ENCODE measurements at regions not wholly inside any gene's neighbourhood (a gene's known extent, or its start where the extent isn't known, plus 50 kb on each side); places are given as distances from the start of the nearest gene placed in this dataset.

- peak; percentile 27 for DNase-seq
Observed at GRCh38 chr12:118866346-118866745, 115.0 kb upstream of the SRRM4 start.

DNA sequence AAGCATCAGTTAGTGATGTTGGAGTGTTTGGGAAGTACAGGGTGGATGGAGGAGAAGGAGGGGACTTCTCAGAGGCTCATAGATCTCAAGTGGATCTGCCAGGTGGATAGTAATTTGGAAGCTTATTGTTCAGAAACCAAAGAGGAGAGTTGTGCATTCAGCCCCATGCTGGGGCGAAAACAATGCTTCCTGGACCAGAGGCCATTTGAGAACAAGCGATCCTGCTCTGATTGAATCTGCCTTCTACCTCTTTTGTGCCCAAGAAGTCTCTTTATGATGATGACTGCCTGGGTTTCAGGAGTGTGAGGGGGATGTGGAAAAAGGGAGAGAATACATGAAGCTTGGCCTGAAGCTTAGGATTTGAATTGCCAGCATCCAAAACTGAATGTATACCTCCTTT is 110.8 kb upstream of the SRRM4 start:
- no peak for DNase-seq

- peak; percentile 40 for DNase-seq
Observed at GRCh38 chr12:118874698-118875548, 106.4 kb upstream of the SRRM4 start.

DNA sequence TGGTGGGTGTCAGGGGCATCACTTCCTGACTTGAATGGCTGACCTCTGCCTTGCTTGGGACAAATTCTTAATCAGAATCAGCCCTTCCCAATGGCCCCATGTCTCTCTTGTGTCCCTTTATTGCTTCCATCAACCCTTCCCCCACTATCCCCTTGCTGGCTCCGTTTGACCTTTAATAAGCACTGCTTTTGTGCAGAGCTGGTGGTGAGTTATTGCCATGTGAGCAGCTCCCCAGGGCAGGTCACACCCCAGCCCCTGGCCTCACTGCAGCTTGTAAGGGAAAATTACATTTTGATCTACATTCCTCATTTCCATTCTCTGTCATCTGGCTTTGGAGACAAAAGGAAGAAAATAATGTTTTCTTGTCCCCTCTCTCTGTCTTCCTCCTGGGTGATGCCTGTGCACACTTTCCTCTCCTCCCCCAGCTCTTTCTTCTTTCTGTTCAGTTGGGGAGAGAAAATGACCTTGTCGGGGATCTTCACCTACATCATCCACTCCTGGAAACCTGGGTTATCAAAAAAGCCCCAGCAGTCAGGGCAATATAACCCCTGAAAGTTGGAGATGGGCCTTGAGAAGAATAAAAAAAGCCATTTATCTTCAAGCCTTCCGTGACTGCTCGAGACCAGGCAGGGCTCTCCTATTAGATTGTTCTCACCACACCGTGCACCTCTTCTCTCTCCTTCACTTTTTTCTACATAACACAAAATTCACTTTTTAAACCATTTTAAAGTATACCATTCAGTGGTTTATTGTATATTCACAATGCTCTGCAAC is 100.4 kb upstream of the SRRM4 start:
- DNase-seq = peak; percentile 66

DNA sequence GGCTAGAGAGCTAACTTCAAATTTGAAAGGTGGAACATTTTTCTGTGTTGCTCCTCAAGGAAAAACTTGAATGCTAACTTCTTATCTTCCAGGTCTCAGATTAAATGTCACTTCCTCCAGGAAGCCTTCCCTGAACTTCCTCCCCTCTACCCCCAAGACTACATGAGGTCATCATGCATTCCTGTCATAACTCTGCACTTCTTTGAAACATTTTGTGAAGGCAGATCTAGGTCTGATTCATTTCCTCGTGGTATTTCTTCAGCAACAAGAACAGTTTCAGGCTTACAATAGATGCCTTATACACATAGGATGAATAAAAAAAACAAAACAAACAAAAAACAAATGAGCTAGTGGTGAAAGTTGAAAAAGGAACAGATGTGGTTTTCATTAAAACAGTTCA is 97.1 kb upstream of the SRRM4 start:
- DNase-seq = no peak

DNA sequence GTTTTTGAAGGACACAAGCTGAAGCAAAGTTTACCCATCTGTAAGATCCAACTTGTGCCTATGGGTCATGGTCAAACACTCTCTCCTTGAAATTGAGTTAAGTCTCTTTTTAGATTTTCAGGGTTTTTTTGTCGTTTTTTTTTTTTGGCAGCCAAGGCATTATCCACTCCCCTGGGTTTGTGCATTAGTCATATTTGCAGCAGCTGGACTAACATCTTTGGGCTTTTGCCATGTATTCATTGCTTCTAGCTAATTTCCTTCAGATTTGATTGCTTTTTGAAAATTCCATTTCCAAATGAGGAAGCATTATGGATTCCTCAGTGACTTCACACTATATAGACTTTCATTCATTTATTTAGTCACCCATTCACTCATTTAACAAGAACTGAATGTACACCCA is 80.3 kb upstream of the SRRM4 start:
- no peak for DNase-seq

GRCh38 chr12:118908811-118909210 is 72.5 kb upstream of the SRRM4 start:
- no peak for DNase-seq

DNA sequence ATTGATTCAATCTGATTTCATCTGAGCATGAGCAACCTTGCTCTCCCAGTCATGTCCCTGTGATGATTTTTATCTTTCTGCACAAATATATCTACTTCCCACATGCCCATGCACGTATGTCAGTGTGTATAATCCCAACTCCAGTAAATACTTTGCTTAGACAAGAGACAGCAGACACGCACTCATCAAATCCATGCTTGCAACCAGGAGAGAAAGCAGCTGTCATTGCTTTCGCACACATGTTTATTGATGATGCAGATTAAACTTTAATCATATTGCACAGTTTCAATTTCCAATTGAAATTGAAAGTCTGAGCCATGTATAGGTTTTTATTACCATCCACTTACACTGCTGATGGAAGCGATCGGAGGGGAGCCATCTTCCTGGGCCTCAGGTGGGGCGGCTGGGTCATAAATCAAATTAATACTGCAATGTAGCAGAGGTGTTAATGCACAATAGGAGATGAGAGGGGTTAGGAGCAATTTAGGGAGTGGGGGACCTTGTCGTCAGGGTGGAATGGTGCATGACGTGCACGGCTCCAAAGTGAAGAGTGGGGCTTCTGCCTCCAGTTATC is 68.6 kb upstream of the SRRM4 start:
- no peak for DNase-seq

DNA sequence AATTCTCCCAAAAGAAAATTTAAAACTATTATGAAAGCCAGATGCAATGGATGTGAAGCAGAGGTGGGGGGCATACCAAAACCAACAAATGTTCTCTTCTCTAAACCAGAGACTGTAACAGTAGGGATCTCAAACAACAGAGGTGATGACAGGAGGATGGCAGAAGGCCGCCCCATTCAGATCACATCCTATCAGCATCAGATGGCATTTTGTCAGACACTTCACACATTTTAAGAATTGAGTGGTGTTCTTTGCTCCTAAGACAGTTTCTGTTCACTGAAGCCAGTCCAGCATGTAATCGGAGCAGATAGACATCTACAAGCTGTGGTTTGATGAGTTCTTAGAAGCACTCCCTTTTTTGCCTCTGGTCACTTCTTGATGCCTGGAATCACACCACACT is 59.6 kb upstream of the SRRM4 start:
- DNase-seq = peak; percentile 34

GRCh38 chr12:118922405-118922804 is 58.9 kb upstream of the SRRM4 start:
- peak; percentile 48 for DNase-seq

- no peak for DNase-seq
Observed at GRCh38 chr12:118925407-118925806, 55.9 kb upstream of the SRRM4 start.

DNA sequence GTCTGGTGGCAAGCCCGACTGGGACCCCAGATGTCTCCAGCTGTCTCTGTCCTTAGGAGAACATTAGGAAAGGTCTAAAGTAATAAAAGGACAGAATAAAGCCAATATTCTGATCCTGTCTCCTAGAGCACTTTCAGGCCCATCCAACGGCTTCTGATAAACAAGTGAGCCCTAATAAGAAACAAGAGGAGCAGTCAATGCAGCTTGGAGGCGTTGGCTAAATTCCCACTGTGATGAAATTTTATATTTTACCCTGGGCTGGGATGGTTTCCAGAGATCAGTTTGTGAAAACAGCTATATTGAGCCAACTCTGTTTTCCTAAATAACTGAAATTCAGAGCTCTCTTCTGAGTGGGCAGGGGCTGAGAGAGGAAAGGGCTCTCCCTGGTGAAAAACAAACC is 55.5 kb upstream of the SRRM4 start:
- no peak for DNase-seq

All from eye (tissue), 1 donor.